NCI-H1417 treated with DMSO at 0.1 percent for 48 hours (cell line): ENCODE measurements at regions not wholly inside any gene's neighbourhood (a gene's known extent, or its start where the extent isn't known, plus 50 kb on each side); places are given as distances from the start of the nearest gene placed in this dataset.
"Not testable (repeated sequence)": the region's sequence is repeated elsewhere in the genome, so short reads cannot be mapped to it uniquely, and the experiment has no call there.

ENCODE experiments used
- DNase-seq: peaks from one replicate; lab custom pipeline; 2025; lab: John Stamatoyannopoulos, UW

GRCh38 chr18:56316727-56317126 is 321.7 kb downstream of the TXNL1 start:
- DNase-seq = no peak

DNA sequence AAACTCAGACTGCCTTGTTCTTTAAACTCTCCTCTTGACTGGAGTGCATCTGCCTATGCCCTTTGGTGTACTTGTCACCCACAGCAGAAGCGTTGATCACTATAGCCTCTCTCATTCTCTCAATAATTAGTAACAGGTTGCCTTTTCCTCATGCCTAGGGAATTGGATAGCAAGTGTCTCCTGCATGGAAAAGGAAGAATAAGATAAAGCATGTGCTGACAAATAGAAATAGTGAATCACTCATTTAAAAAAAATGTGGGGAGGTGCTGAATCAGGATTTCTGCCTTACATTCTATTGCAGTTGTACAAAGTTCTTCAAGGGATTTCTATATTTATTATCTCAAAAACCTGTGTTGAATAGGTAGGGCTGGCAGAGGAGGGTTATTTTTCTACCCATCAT is 323.0 kb downstream of the TXNL1 start:
- DNase-seq = no peak

DNA sequence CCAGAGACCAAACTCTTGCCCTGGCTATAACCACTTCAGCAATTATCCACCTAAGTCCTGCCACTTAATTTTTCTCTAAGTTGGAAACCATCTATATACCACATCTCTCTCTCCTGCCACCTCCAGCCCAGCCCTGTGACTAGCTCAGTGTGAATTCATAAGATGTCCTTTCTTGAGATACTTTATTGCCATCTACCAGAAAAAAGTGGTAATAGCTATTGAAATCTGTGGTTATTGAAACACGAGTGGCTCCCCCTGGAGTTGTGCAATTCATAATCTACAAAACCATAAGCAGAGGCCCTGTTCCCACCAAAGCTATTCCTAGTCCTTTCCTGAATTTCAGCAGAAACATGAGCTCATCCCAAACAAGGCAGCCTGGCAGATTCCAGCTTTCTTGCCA is 324.0 kb downstream of the TXNL1 start:
- DNase-seq = no peak

GRCh38 chr18:56312551-56313335 is 325.6 kb downstream of the TXNL1 start:
- no peak for DNase-seq

GRCh38 chr18:56309104-56309503 is 329.3 kb downstream of the TXNL1 start:
- DNase-seq = no peak

DNA sequence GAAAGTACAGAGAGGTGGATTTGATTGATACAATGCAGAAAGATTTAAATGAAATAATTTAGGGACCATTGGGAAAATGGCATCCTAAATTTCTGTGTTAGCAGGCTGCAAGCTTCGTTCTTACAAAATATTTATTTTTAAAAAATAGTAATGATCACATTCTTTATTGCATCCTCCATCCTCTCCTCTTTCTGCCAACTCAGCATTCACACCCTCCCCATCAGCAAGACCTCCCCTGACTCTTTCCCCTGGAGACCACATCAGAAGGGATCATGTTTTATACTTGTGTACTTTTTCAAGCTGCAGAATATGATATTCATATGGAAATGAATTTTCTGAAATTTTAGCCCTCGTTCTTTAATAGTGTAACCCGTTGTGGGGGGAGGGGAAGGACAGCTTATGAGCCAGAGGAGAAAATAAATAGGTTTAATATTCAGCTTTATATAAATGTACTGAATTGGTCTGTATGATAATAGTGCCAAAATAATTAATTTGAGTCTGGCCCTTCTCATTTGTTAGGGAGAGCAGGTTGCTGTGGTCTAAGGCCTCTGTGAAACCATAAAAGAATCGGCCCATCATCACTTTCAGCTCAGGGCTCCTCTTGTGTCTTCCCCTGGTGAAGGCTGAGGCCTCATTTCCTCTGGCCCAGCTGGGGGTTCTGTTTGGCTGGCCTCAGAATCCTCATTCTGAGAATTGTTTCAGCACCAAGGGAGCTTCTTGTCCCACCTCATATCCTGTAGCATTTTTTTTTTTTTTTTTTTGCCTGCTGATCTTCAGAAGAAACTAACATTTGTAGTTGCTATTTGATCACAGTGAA is 330.8 kb downstream of the TXNL1 start:
- DNase-seq = no peak

DNA sequence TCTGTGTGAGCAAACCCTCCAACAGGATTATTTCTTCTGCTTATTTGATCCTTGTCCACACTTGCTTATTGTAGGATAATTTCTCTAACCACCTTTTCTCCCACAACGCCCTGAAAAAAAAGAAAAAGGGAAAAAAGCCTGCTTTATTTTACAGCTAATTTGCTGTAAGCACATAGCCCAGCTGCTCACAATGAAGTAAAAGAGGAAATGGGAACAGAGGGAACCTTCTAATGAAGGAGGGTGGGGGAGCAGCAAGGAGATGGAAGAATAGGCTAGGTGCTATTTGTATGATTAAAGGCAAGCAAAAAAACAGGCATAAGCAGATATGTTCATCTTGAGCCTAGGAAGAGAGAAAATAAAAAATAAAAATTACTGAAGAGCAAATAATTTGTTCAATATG is 331.6 kb downstream of the TXNL1 start:
- no peak for DNase-seq

DNA sequence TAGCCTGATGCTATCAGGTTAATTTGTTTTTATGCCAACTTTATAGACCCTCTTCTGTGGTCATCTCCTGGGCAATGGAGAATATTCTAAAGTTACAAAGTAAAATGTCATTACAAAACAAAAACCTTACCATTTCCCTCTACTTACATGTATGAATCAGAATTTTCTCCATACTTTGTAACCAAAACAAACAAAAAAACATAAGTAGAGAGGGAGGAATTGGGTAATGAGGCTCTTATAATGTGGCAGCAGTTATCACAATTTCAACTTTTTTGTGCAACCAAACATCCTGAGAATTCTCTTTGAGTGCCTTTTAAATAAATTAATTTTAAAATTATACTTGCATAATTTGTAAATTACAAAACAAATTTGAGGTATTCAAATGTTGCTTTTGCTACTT is 332.8 kb downstream of the TXNL1 start:
- no peak for DNase-seq

GRCh38 chr18:56302156-56302555 is 336.2 kb downstream of the TXNL1 start:
- no peak for DNase-seq

GRCh38 chr18:56299740-56300139 is 338.7 kb downstream of the TXNL1 start:
- no peak for DNase-seq

GRCh38 chr18:56298935-56299334 is 339.5 kb downstream of the TXNL1 start:
- DNase-seq = no peak

GRCh38 chr18:56296381-56296780 is 342.0 kb downstream of the TXNL1 start:
- DNase-seq = no peak

- no peak for DNase-seq
These were observed 343.8 kb downstream of the TXNL1 start for GRCh38 chr18:56294484-56295183.

- DNase-seq = no peak
These were observed 347.1 kb downstream of the TXNL1 start for GRCh38 chr18:56291294-56291693.

DNA sequence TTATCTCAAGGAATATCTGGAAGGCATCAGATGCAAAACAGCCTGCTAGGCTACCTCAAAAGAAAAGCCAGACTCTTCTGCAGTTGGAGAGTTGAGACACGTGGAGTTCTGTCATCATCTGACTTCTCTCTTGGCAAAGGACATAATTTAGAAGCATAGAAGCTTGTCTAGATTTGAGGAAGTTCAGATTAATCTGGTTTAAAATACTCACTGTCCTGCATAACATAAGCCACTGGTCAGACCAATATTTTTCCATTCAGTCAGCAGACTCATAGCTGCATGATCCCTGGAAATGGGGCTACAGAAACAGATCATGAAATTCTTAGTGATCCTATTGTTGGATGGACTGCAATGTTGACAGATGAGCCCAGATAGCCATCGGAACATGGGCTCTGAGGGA is 349.0 kb downstream of the TXNL1 start:
- DNase-seq = no peak

DNA sequence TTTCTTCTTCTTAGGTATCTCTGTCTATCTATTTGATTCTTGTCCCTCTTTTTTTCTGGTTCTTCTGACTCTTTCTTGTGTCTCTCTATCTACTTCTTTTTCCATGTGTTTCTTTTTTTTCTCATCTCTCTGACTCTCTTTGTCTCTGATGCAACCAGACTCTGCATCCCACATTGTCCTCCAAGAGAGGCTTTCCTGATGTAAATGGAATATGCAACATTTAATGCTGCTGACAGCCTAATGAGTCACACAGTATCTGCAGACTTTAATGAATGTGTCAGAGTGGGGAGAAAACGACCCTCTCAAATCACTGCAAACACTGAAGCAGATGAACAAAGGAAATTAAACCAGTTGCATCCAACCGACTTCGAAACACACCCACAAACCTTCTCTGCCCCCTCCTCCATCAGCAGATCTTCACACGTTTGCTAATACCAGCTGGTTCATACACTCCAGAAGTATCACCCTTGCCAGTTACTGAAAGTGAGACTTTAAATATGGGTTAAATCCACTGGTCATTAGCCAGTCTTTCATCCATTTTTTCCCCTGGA is 351.5 kb downstream of the TXNL1 start:
- DNase-seq = no peak

DNA sequence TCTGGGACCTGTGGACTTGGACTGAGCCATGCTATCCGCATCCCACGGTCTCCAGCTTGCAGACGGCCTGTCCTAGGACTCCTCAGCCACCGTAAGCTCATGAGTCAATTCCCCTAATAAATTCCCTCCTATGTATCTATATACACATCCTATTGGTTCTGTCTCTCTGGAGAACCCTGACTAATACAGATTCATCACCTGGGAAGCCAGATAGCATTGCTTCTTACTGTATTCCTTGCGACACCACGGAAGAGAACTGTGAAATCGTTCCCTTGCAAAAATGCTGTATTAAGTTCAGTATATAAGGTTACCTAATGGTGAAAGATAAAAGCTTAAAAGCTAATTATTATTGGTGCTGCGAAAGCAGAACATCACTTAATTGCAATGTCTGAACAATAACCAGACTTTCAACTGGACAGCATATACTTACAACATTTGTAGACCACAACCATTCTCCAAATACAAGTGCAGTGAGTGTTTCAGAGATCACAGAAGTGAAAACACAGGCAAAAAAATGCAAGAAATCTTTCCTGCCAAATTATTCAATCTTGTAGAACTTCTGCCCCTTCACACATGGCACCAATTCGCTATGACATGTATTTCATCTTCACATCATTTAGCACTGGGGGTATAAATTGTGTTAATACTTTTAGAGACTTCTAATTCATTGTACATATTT is 352.9 kb downstream of the TXNL1 start:
- no peak for DNase-seq

DNA sequence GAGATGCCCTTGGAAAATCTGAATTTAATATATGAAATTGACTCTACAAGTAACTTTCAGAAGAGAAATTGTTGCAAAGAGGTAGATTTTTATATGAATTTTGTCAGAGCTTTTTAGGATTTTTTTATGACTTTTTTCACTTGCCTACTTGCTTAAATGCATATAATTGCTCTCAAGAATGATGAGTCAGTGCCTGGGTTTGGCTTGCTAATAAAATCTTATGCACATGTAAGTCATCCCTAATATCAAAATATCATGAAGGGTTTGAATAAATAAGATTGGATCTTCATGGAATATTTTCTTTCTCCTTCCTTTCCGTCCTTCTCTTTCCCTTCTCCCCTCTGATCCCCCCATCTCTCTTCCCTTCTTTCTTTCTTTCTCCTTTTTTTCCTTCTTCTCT is 354.1 kb downstream of the TXNL1 start:
- DNase-seq = no peak

- no peak for DNase-seq
These were observed 355.1 kb downstream of the TXNL1 start for GRCh38 chr18:56283316-56283715.

DNA sequence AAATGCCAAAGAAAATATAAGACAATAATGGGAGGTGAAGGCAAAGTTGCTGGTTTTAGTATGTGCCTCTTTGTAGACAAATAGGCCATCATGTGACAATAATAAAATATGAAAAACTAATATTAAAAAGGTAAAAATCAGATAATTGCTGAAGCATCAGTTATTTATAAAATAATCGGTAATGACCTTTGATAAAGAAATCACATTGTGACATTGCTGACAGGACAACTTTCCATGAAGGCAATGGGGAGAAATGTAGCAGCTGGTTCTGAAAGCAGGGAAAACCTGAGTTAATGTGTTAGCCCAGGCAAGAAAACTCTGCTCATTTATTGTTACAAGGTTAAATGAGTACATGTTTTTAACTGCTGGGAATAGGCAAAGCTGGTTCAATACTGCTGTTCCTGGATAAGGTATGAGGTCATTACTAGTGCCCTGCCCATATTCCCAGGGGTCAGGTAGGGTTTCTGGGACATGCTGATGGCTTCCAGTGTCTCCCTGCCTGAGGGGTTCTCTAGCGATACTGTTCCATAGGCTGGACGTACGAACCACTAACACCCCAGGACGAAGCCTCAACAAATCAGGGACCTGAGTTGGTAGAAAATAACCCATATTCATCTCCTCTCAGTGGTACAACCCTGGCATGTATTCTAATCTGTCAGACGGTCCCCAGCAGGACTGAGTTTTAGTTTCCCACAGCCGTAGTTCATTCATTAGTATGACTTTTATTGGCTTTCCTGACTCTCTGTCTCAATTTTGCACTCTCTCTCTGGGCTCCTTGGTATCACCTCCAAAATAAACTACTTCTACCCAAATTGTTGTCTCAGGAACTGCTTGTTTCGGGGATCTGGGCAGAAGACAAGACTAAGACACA is 355.9 kb downstream of the TXNL1 start:
- no peak for DNase-seq

GRCh38 chr18:56279816-56280215 is 358.6 kb downstream of the TXNL1 start:
- DNase-seq = not testable (repeated sequence)
